NCI-H526 treated with DMSO at 0.1 percent for 48 hours (cell line): ENCODE measurements at regions not wholly inside any gene's neighbourhood (a gene's known extent, or its start where the extent isn't known, plus 50 kb on each side); places are given as distances from the start of the nearest gene placed in this dataset.
"Not testable (repeated sequence)": the region's sequence is repeated elsewhere in the genome, so short reads cannot be mapped to it uniquely, and the experiment has no call there.

Experiments used
- DNase-seq: peaks from one replicate; lab custom pipeline; 2025; lab: John Stamatoyannopoulos, UW

DNA sequence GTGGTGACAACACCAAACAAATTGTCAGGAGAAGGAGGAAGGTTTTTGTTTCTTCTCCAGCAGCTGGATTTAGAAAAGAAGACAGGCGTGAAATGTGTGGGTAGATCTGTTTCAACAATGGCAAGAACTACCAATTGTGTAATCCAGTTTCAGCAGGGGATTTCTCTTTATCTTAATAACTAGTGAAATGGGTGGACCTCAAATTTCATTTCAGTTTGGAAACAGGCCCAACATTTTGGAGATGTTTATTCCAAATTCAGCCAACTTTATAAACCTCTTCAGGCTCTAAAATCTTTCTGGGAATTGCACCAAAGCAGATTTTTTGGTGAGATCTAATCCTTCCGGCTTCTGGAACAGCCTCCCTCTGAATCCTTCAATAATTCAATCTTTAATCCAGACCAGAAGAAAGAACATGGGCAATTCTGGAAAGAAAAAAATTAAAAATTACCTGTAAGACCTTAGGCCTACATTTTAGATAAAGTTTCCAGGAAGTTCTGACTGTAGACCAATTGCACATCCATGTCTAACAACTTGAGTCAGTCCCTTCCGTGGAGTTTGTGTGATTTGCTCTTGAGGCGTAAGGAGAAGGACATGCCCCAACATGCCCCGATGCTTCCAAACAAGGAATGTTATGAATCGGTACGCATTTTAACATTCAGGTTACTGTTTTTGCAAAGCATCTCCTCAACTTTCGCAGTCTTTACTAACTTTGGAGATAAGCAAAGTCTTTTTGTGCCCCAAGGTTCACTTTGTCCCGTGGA, 423.6 kb downstream of the IRX1 start:
- no peak for DNase-seq

DNA sequence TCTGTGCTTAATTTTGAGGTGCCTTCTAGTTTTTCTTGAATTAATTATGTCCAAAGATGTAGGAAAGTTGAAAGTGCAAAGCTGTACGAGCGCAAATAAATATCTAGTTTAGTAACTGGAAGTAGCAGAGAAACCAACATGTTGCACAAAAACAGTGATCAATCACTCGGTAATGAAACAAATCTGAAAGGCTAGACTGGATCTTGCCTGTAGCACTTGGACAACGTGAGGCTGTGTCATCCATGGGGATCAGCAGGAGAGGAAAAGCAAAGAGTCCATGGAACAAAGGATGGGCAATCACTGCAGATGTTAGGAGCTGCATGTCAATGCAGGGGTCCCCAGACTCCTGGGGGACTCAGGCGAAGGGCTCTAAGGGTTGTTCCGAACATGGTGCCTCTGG, 424.2 kb downstream of the IRX1 start:
- no peak for DNase-seq

DNA sequence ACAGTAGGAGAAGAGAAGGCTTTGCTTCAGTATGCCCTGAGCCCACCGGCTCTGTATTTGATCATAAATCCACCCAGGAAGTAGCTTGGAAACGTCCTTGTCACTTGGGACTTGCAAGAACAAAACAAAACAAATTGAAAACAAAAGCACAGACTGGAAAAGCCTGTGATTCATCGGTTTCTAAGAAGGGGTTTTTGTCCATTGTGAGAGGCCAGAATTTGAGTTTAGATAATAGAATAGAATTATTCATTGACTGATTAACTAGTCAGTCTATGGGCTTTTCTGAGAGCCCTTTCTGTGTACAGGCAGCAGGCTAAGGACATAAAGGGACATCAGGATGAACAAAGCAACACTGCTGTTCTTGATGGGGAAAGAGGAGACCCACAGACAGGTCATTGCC, 424.8 kb downstream of the IRX1 start:
- DNase-seq = no peak

- no peak for DNase-seq
These were observed 426.5 kb downstream of the IRX1 start for GRCh38 chr5:4022056-4022670.

DNA sequence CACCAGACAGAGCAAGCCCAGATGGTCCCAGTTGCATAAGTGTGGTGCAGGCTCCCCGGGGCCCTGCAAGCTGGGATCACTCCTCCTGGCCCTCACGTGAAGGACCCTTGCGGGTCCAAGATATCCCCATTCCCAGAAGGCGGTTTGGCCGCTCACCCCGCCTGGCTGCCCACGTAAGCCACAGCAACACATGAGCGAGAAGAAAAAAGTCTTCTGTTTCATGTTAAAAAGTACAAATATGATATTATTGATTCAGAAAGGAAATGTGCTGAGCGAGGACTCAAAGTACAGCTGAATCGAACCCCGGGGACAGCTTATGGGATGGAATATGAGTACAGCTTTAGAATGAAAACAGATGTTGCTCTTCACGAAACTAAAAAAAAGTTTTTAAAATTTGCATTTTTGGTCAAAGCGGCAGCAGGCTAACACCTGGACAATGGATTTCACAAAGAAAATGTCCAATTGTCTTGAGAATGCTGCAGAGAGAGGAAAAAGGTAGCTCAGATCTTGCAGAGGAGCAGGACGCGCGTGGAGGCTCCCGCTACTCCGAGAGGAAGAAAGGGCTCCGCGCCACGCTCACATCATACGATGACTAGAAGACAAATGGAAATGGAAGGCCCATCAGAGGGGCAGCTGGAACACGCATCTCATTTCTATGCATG, 427.6 kb downstream of the IRX1 start:
- DNase-seq = no peak

GRCh38 chr5:4023753-4024335, 428.2 kb downstream of the IRX1 start:
- DNase-seq = no peak

DNA sequence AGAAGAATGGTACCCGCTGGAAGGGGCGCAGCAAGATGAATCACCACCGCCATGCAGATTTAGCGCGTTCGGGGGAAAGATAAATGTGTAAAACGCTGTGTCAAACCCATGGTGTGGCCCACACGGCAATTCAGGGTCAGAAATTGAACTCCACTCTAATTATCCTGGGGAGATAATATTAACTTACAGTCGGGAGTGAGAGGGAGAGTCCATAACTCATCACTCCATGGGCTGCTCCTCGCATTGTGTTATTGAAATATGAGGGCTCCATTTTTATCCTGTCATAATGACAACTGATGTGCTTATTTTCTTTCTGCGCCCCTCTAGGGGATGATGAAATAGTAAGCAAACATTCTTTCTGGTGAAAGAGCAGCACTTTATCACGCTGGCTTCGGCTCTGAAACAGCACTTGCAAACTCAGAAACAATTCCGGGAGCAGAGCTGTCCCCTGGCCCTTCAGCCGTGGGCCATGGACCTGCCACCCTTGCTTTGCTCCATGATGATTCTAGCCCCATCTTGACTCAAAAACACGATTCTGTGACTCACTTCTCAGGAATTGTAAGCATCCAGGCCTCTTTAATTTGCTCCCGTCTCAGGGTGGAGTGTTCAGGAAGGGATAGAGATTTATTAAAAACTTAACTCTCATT, 431.6 kb downstream of the IRX1 start:
- no peak for DNase-seq

DNA sequence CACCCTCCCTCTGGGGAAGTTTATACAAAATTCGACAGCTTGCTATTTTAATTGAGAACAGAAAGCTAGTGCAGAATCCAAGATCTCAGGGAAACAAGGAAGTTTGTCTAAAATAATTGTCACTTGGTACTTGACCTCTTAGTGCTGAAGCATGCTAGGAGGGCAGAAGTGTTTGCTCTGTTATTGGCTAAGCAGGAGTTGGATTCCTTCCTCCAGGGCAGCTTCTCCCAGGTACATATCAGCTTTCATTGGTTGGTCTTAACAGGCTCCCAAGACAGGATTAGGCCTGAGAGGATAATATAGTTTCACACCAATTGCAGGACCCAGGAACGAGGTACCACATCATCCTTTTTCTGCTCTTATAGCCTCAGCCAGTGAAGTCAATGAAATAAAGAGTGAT, 432.8 kb downstream of the IRX1 start:
- DNase-seq = no peak

DNA sequence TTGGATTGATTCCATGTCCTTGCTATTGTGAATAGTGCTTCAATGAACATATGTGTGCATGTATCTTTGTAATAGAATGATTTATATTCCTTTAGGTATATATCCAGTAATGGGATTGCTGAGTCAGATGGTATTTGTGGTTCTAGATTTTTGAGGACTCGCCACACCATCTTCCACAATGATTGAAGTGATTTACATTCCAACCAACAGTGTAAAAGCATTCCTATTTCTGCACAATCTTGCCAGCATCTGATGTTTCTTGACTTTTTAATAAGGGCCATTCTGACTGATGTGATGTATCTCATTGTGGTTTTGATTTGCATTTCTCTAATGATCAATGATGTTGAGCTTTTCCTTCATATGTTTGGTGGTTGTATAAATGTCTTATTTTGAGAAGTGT, 437.9 kb downstream of the IRX1 start:
- not testable (repeated sequence) for DNase-seq

- DNase-seq = no peak
These were observed 441.2 kb downstream of the IRX1 start for GRCh38 chr5:4036861-4037260.

GRCh38 chr5:4038994-4039393, 443.4 kb downstream of the IRX1 start:
- no peak for DNase-seq

DNA sequence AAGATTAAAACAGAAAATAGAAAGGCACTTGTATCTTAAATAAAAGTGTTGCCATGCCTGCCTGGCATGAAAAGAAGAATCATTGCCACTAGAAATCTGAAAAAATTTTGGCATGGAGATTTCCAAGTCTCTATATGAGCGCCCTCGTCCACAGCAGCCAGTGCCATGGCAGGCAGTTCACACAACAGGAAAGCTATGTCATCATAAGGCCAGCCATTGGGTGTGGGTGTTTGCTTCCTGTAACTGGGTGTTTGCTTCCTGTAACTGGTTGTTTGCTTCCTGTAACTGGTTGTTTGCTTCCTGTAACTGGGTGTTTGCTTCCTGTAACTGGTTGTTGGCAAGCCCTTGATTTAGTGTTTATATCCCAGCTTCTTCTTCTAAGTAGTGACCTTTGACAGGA, 446.7 kb downstream of the IRX1 start:
- no peak for DNase-seq

GRCh38 chr5:4043135-4043534, 447.5 kb downstream of the IRX1 start:
- no peak for DNase-seq

- no peak for DNase-seq
These were observed 449.2 kb downstream of the IRX1 start for GRCh38 chr5:4044881-4045280.

- DNase-seq = no peak
These were observed 452.8 kb downstream of the IRX1 start for GRCh38 chr5:4048398-4048797.

GRCh38 chr5:4050203-4050602, 454.6 kb downstream of the IRX1 start:
- DNase-seq = no peak

GRCh38 chr5:4053136-4053535, 457.5 kb downstream of the IRX1 start:
- DNase-seq = no peak

DNA sequence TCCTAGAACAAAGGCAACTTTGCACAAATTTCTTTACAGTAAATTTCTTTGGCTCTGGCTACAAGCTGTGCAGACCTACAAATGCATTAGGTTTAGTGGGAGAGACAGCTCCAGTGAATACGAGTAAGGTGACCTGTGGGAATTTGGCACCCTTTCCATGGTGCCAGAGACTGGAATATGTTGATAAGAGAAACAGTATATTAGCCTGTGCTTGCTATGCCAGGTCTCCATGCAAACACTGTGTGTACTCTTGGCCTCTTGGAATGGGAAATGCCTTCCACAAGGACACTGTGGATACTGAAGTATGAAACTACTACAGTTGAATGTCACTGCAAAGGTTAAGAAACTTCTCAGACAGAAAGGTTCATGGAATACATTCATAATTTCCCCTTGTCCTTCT, 458.5 kb downstream of the IRX1 start:
- no peak for DNase-seq

- no peak for DNase-seq
These were observed 463.3 kb downstream of the IRX1 start for GRCh38 chr5:4058899-4059298.

DNA sequence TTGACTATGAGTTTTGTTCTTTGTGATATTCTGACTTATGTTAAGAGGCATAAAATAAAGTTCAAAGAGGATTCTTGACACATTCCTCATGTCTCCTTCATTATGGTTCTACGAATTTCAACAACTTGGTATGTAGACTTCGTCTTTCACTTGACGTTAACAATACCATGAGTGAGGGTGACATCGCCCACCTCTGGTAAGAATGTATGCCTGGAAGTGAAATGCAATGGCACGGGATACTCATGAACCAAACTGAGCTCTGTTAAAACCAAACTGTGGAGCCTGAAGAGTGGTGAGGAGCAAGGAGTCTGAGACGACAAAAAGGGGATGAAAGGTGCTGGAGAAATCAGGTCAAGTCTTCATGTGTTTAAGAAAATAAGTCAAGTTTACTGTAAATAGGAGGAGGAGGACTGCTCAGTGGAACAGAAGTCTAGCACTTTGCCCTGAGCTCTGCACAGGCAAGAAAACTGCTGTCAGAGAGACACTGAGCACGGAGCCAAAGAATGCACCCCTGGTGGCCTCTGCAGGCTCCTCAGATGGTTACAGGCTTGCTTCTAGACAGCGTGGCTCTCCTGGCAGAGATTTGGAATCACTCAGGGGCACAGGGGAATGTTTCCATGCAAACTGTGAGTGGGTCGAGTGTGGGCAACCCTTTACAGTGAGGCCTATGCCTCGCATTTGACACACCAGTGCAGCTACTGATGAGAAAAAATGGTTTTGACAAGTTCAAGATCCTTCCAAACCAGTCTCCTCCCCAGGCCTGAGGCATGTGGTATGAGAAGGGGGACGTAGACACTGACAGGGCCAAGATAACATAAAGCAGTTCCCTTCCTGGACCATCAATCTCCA, 470.1 kb downstream of the IRX1 start:
- no peak for DNase-seq

- no peak for DNase-seq
These were observed 472.5 kb downstream of the IRX1 start for GRCh38 chr5:4068171-4068570.

DNA sequence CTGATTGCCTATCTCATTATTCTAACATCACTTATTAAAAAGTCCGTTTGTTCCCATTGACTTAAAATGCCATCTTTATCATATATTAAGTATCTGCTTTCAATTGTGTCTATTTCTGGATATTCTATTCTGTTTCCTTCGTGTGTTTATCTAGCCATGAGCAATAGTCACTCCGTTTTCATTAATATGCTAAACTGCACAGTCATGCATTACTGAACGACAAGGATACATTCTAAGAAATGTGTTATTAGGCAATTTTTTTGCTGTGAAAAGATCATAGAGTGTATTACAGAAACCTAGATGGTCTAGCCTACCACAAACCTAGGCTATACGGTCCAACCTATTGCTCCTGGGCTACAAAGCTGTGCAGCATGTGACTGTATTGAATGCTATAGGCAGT, 482.9 kb downstream of the IRX1 start:
- no peak for DNase-seq
